ENCODE measurements at regions not wholly inside any gene's neighbourhood (a gene's known extent, or its start where the extent isn't known, plus 50 kb on each side); places are given as distances from the start of the nearest gene placed in this dataset.
A peak's percentile ranks its signal among the peaks of the same experiment; 100 is the strongest.
"Not testable (repeated sequence)": the region's sequence is repeated elsewhere in the genome, so short reads cannot be mapped to it uniquely, and the experiment has no call there.

GRCh38 chr6:170192905-170193304 is 98.0 kb downstream of the DLL1 start:
- no peak for DNase-seq

- not testable (repeated sequence) for DNase-seq
Measured at GRCh38 chr6:170192101-170192500, 98.8 kb downstream of the DLL1 start.

- DNase-seq: no peak
Measured at GRCh38 chr6:170190046-170190445, 100.8 kb downstream of the DLL1 start.

- DNase-seq: no peak
Measured at GRCh38 chr6:170189236-170189635, 101.6 kb downstream of the DLL1 start.

- DNase-seq: no peak
Measured at GRCh38 chr6:170188571-170189001, 102.3 kb downstream of the DLL1 start.

- no peak for DNase-seq
Measured at GRCh38 chr6:170187669-170188566, 103.0 kb downstream of the DLL1 start.

- no peak for DNase-seq
Measured at GRCh38 chr6:170186941-170187668, 103.8 kb downstream of the DLL1 start.

- DNase-seq: no peak
Measured at GRCh38 chr6:170186006-170186935, 104.6 kb downstream of the DLL1 start.

- no peak for DNase-seq
Measured at GRCh38 chr6:170185175-170185978, 105.5 kb downstream of the DLL1 start.

- no peak for DNase-seq
Measured at GRCh38 chr6:170184316-170184715, 106.6 kb downstream of the DLL1 start.

GRCh38 chr6:170183521-170183920 is 107.4 kb downstream of the DLL1 start:
- DNase-seq: no peak

GRCh38 chr6:170182781-170183120 is 108.1 kb downstream of the DLL1 start:
- no peak for DNase-seq

GRCh38 chr6:170182093-170182780 is 108.6 kb downstream of the DLL1 start:
- no peak for DNase-seq

- DNase-seq: no peak
Measured at GRCh38 chr6:170181338-170181690, 109.6 kb downstream of the DLL1 start.

- DNase-seq: no peak
Measured at GRCh38 chr6:170180671-170181337, 110.1 kb downstream of the DLL1 start.

GRCh38 chr6:170179616-170180324 is 111.1 kb downstream of the DLL1 start:
- no peak for DNase-seq

- peak; percentile 61 for DNase-seq
Measured at GRCh38 chr6:170178561-170179477, 112.1 kb downstream of the DLL1 start.

- DNase-seq: no peak
Measured at GRCh38 chr6:170177772-170178560, 112.9 kb downstream of the DLL1 start.

All from eye (tissue), 1 donor.